ENCODE measurements at regions not wholly inside any gene's neighbourhood (a gene's known extent, or its start where the extent isn't known, plus 50 kb on each side); places are given as distances from the start of the nearest gene placed in this dataset.

DNA sequence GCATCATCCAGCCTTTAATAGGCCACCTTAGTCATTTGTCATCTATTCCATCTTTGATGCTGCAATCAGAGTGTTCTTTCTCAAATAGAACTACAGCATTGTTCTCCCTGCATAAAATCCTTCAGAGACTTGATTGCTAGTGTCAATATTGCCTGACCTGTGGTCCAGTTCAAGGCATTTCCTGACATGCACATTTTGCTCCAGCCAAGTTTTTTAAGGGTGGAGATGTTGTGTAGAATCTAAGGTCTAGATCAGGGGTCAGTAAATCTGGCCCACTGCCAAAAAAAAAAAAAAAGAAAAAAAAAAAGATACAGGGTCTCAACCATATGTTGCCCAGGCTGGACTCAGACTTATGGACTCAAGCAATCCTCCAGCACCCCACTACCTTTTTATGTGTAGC lies 354.4 kb downstream of the FRK start:
- H3K9me3 Mint-ChIP-seq (ENCODE audit: unreplicated experiment) = peaks cover 9% of the 10 kb centered on the region
- no peak overlapping the region for H3K4me3 Mint-ChIP-seq (ENCODE audit: unreplicated experiment)
- H3K27ac Mint-ChIP-seq (ENCODE audit: unreplicated experiment) = no peak overlapping the region
- Histone ChIP-seq H3K27me3 (ENCODE audit: insufficient read depth, low read length) (no peaks in the 10 kb centered on the region), H4K20me1 (ENCODE audit: insufficient read depth, low read length) (no peaks in the 10 kb centered on the region), H2AFZ (ENCODE audit: low read depth, low read length) (no peak overlapping the region), H3K36me3 (ENCODE audit: insufficient read depth, low read length) (no peaks in the 10 kb centered on the region), H3K79me2 (ENCODE audit: insufficient read depth, low read length) (no peaks in the 10 kb centered on the region), H3K4me1 (ENCODE audit: insufficient read depth, low read length) (no peaks in the 10 kb centered on the region), H3K9me3 (ENCODE audit: insufficient read depth, low read depth, low read length) (no peaks in the 10 kb centered on the region), H3K4me3 (ENCODE audit: insufficient read depth, low read depth, low read length) (no peak overlapping the region), H3K4me2 (ENCODE audit: low read length) (no peak overlapping the region), H3K9ac (ENCODE audit: low read length) (no peak overlapping the region), H3K27ac (ENCODE audit: low read depth, low read length) (no peak overlapping the region)
- H3K27me3 Mint-ChIP-seq (ENCODE audit: low read depth, unreplicated experiment) = no peaks in the 10 kb centered on the region
- TF ChIP-seq, protein P1, sequence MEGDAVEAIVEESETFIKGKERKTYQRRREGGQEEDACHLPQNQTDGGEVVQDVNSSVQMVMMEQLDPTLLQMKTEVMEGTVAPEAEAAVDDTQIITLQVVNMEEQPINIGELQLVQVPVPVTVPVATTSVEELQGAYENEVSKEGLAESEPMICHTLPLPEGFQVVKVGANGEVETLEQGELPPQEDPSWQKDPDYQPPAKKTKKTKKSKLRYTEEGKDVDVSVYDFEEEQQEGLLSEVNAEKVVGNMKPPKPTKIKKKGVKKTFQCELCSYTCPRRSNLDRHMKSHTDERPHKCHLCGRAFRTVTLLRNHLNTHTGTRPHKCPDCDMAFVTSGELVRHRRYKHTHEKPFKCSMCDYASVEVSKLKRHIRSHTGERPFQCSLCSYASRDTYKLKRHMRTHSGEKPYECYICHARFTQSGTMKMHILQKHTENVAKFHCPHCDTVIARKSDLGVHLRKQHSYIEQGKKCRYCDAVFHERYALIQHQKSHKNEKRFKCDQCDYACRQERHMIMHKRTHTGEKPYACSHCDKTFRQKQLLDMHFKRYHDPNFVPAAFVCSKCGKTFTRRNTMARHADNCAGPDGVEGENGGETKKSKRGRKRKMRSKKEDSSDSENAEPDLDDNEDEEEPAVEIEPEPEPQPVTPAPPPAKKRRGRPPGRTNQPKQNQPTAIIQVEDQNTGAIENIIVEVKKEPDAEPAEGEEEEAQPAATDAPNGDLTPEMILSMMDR (IDR thresholded peaks at IDR 0.05; ENCODE audit: insufficient read depth, low read depth, low read length) = no peak
- no peak for TF ChIP-seq EZH2 (IDR thresholded peaks at IDR 0.05; ENCODE audit: insufficient read depth, low read length)
- H3K36me3 Mint-ChIP-seq (ENCODE audit: low read depth, unreplicated experiment) = no peaks in the 10 kb centered on the region
- DNase-seq (ENCODE audit: low read depth) (no peak), FAIRE-seq (no peak)
- H3K4me1 Mint-ChIP-seq (ENCODE audit: low read depth, unreplicated experiment) = peaks cover 3% of the 10 kb centered on the region

DNA sequence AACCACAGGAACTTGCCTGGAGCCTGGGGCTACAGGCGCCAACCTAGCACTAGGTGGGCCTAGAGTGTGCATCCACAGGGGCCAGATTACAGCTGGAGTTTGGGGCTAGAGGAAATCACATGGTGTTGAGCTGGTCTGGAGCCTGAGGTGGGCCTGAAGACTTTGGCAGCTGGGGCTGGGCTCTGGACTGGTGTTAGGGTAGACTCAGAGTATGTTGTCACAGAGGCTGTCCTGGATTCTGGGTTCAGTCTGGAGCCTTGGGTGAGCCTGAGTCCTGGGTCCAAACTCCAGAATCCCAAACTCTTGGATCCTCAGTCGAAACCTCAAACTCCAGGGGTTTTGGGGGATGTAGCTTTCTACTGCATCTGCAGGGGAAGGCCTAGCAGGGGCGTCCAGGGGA lies 356.7 kb downstream of the FRK start:
- FAIRE-seq (no peak), DNase-seq (ENCODE audit: low read depth) (no peak)
- Histone ChIP-seq H3K4me2 (ENCODE audit: low read length) (no peak overlapping the region), H3K36me3 (ENCODE audit: insufficient read depth, low read length) (no peaks in the 10 kb centered on the region), H3K79me2 (ENCODE audit: insufficient read depth, low read length) (no peaks in the 10 kb centered on the region), H3K4me1 (ENCODE audit: insufficient read depth, low read length) (no peaks in the 10 kb centered on the region), H3K4me3 (ENCODE audit: insufficient read depth, low read depth, low read length) (no peak overlapping the region), H3K9me3 (ENCODE audit: insufficient read depth, low read depth, low read length) (no peaks in the 10 kb centered on the region), H3K27me3 (ENCODE audit: insufficient read depth, low read length) (no peaks in the 10 kb centered on the region), H2AFZ (ENCODE audit: low read depth, low read length) (no peak overlapping the region), H4K20me1 (ENCODE audit: insufficient read depth, low read length) (no peaks in the 10 kb centered on the region), H3K27ac (ENCODE audit: low read depth, low read length) (no peak overlapping the region), H3K9ac (ENCODE audit: low read length) (no peak overlapping the region)
- no peaks in the 10 kb centered on the region for H3K36me3 Mint-ChIP-seq (ENCODE audit: low read depth, unreplicated experiment)
- H3K9me3 Mint-ChIP-seq (ENCODE audit: unreplicated experiment) = peaks cover 9% of the 10 kb centered on the region
- H3K27me3 Mint-ChIP-seq (ENCODE audit: low read depth, unreplicated experiment) = no peaks in the 10 kb centered on the region
- no peak overlapping the region for H3K27ac Mint-ChIP-seq (ENCODE audit: unreplicated experiment)
- no peak overlapping the region for H3K4me3 Mint-ChIP-seq (ENCODE audit: unreplicated experiment)
- no peak for TF ChIP-seq EZH2 (IDR thresholded peaks at IDR 0.05; ENCODE audit: insufficient read depth, low read length)
- TF ChIP-seq, protein P1 (IDR thresholded peaks at IDR 0.05; ENCODE audit: insufficient read depth, low read depth, low read length) = no peak
- H3K4me1 Mint-ChIP-seq (ENCODE audit: low read depth, unreplicated experiment) = peaks cover 3% of the 10 kb centered on the region

DNA sequence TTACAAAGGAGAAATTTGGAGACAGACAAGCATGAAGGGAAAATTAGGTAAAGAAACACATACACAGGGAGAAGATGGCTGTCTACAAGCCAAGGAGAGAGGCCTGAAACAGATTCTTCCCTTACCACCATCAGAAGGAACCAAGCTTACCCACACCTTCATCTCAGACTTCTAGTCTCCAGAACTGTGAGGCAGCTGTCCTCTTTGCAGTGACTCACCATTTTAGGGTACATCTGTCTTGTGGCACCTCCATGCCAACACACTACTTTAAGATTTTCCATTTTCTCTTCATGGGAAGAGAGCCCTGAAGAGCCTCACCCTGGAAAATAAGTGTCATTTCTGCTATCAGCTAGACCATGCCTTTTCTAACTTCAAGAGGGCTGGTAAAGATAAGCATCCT lies 369.3 kb downstream of the FRK start:
- H3K27me3 Mint-ChIP-seq (ENCODE audit: low read depth, unreplicated experiment) = no peaks in the 10 kb centered on the region
- Histone ChIP-seq H3K4me1 (ENCODE audit: insufficient read depth, low read length) (no peaks in the 10 kb centered on the region), H2AFZ (ENCODE audit: low read depth, low read length) (no peak overlapping the region), H3K9ac (ENCODE audit: low read length) (no peak overlapping the region), H3K79me2 (ENCODE audit: insufficient read depth, low read length) (no peaks in the 10 kb centered on the region), H3K36me3 (ENCODE audit: insufficient read depth, low read length) (no peaks in the 10 kb centered on the region), H3K4me2 (ENCODE audit: low read length) (no peak overlapping the region), H3K27ac (ENCODE audit: low read depth, low read length) (no peak overlapping the region), H3K4me3 (ENCODE audit: insufficient read depth, low read depth, low read length) (no peak overlapping the region), H3K27me3 (ENCODE audit: insufficient read depth, low read length) (no peaks in the 10 kb centered on the region), H3K9me3 (ENCODE audit: insufficient read depth, low read depth, low read length) (no peaks in the 10 kb centered on the region), H4K20me1 (ENCODE audit: insufficient read depth, low read length) (no peaks in the 10 kb centered on the region)
- no peaks in the 10 kb centered on the region for H3K4me1 Mint-ChIP-seq (ENCODE audit: low read depth, unreplicated experiment)
- TF ChIP-seq EZH2 (IDR thresholded peaks at IDR 0.05; ENCODE audit: insufficient read depth, low read length) = no peak
- TF ChIP-seq, protein P1 (IDR thresholded peaks at IDR 0.05; ENCODE audit: insufficient read depth, low read depth, low read length) = no peak
- no peak overlapping the region for H3K27ac Mint-ChIP-seq (ENCODE audit: unreplicated experiment)
- DNase-seq (ENCODE audit: low read depth) (no peak), FAIRE-seq (no peak)
- no peak overlapping the region for H3K4me3 Mint-ChIP-seq (ENCODE audit: unreplicated experiment)
- no peaks in the 10 kb centered on the region for H3K36me3 Mint-ChIP-seq (ENCODE audit: low read depth, unreplicated experiment)
- H3K9me3 Mint-ChIP-seq (ENCODE audit: unreplicated experiment) = no peaks in the 10 kb centered on the region

Measured in astrocyte (in vitro differentiated cells and primary cell).